Tibial artery (tissue), 4 donors: ENCODE measurements at regions not wholly inside any gene's neighbourhood (a gene's known extent, or its start where the extent isn't known, plus 50 kb on each side); places are given as distances from the start of the nearest gene placed in this dataset.

Experiments used
- DNase-seq, 2 donors: peaks; one replicate each; pipeline ENCODE4 v3.0.0-alpha.2; 2019
- H3K27ac ChIP-seq, 2 donors: fragments of 200-600 bp; sonication (generic) in 1 of 2; 1 replicate in 1 of 2; 2 replicates in 1 of 2; pipeline ENCODE4 v1.5.1; 2018 to 2019; ENCODE audit warnings: mild to moderate bottlenecking in 1 of 2
- H3K27me3 ChIP-seq, 2 donors: fragments of 200-600 bp; sonication (generic) in 1 of 2; one replicate each; pipeline versions ENCODE4 v1.5.1 to v1.6.0; 2016 to 2019
- H3K36me3 ChIP-seq, 3 donors: fragments of 200-600 bp; sonication (generic) in 2 of 3; one replicate each; pipeline ENCODE4 v1.5.1; 2016 to 2019; ENCODE audit warnings: mild to moderate bottlenecking in 2 of 3
- H3K4me1 ChIP-seq, 4 donors: fragments of 200-600 bp; sonication (generic) in 2 of 4; 1 replicate in 3 of 4; 2 replicates in 1 of 4; pipeline ENCODE4 v1.5.1; 2016 to 2019
- H3K4me3 ChIP-seq, 2 donors: fragments of 200-600 bp; sonication (generic) in 1 of 2; 1 replicate in 1 of 2; 2 replicates in 1 of 2; pipeline ENCODE4 v1.5.1; 2018 to 2019; ENCODE audit warnings: mild to moderate bottlenecking in 2 of 2
- H3K9me3 ChIP-seq, 3 donors: fragments of 200-600 bp; sonication (generic) in 1 of 3; one replicate each; pipeline ENCODE4 v1.5.1; 2016 to 2019
- intact Hi-C: fragments of 100-400 bp; cut with DNase I; formaldehyde crosslinking; loops from one replicate; pipeline ENCODE4 v1.15.0; 2023; ENCODE audit warnings: low total_unique reads
- TF ChIP-seq, protein P1 (sequence below), 2 experiments: fragments of 200-600 bp in 1 of 2; fragments of 450-650 bp in 1 of 2; IDR thresholded peaks; one replicate each; pipeline ENCODE4 v1.5.1; 2017 to 2019; ENCODE audit warnings: antibody characterized with exemption in 2 of 2, mild to moderate bottlenecking in 1 of 2, moderate library complexity in 1 of 2

DNA sequence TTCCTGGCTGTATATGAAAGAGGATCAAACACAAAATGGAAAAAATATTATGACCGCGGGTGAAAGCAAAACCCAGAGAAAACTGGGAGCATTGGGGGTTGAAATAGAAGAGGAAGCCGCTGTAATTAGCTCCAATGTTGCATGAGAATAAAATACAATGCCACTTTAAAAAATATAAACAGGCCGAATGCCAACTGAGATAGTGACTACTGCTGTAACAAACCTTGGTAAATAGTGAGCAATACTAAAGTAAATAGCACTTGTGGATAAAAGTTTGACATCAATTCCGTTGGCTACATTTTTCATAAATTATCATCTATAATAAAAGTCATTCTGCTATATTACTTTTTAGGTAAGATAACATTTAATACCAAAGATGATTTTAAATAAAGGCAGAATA lies 395.8 kb upstream of the MIR17HG start:
- TF ChIP-seq, protein P1, sequence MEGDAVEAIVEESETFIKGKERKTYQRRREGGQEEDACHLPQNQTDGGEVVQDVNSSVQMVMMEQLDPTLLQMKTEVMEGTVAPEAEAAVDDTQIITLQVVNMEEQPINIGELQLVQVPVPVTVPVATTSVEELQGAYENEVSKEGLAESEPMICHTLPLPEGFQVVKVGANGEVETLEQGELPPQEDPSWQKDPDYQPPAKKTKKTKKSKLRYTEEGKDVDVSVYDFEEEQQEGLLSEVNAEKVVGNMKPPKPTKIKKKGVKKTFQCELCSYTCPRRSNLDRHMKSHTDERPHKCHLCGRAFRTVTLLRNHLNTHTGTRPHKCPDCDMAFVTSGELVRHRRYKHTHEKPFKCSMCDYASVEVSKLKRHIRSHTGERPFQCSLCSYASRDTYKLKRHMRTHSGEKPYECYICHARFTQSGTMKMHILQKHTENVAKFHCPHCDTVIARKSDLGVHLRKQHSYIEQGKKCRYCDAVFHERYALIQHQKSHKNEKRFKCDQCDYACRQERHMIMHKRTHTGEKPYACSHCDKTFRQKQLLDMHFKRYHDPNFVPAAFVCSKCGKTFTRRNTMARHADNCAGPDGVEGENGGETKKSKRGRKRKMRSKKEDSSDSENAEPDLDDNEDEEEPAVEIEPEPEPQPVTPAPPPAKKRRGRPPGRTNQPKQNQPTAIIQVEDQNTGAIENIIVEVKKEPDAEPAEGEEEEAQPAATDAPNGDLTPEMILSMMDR (IDR thresholded peaks at IDR 0.05) = no peak
- H3K4me3 ChIP-seq = no peak overlapping the region
- H3K4me1 ChIP-seq = no peaks in the 10 kb centered on the region
- DNase-seq = no peak
- intact Hi-C loops = no loop called here
- no peaks in the 10 kb centered on the region for H3K27me3 ChIP-seq
- H3K36me3 ChIP-seq = no peaks in the 10 kb centered on the region
- no peak overlapping the region for H3K27ac ChIP-seq
- peaks cover 0 to 11% (median 4%) of the 10 kb centered on the region in 3 donors for H3K9me3 ChIP-seq

DNA sequence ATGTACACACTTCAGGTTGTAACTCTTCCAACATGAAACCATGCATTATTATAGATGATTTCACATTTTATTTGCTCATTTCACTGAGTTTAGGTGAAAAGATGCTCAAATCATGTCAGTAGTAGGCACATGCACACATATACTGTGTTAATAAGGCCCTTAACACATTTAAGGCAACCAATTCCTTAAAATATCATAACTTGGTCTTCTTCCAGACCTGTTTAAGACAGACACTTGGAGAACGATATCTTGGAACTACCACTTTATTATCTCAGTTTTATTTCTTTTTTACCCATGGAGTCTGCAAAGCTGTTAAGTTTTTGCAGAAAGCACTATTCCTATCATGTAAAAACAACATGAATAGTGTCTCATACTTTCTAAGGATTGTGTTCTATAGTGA lies 395.2 kb upstream of the MIR17HG start:
- intact Hi-C loops = no loop called here
- no peaks in the 10 kb centered on the region for H3K4me1 ChIP-seq
- H3K27ac ChIP-seq = no peak overlapping the region
- no peaks in the 10 kb centered on the region for H3K36me3 ChIP-seq
- no peak for DNase-seq
- peaks cover 0 to 11% (median 4%) of the 10 kb centered on the region in 3 donors for H3K9me3 ChIP-seq
- TF ChIP-seq, protein P1 (IDR thresholded peaks at IDR 0.05) = no peak
- no peak overlapping the region for H3K4me3 ChIP-seq
- no peaks in the 10 kb centered on the region for H3K27me3 ChIP-seq

DNA sequence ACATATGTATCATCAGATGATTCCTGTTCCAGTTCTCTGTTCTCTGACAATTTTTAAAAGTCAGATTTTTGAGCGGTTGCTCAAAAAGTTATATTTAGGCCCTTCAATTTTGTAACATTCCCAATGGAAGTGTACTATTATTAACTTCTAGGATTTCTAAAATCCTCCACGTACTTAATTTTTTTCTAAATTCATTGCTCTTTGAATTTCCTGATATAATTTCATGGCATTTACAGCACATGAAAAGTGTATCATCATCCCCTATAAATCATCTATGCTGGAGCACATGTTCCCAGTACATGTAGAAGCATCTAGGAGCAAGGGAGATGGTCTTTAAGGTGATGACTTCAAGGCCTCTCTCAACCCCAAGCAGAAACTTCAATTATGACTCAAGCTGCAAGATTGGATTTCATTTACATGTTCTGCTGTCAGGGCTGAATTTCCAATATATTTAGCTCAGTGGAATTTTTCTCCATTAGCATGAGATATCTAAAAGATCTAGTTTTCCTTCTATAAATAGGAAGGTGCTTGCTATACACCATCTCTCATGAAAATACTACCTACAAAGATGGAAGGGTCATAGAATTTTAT lies 392.8 kb upstream of the MIR17HG start:
- TF ChIP-seq, protein P1 (IDR thresholded peaks at IDR 0.05) = no peak
- Histone ChIP-seq H3K4me1 (no peaks in the 10 kb centered on the region), H3K36me3 (no peaks in the 10 kb centered on the region), H3K4me3 (no peak overlapping the region), H3K27me3 (no peaks in the 10 kb centered on the region), H3K9me3 (no peaks in the 10 kb centered on the region), H3K27ac (no peak overlapping the region)
- intact Hi-C loops = no loop called here
- no peak for DNase-seq

DNA sequence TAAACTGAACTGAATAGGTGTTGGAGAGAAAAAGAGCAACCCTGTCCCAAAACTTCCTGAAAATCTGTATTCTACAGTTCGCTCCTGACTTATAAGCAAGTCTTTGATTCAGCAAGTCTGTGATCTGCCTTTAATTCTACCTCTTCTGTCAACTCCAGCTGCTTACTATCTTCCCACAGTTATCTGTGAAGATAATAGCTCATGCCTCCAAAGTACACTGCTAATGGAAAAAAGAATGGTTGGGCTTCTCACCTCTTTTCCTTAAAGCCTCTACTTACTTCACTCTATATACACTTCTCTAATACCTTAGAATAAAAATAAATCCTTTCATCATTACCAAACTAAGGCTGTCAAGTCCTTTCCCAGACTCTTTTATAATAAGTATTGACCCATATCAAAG lies 391.5 kb upstream of the MIR17HG start:
- TF ChIP-seq, protein P1 (IDR thresholded peaks at IDR 0.05) = no peak
- no peak for DNase-seq
- H3K27ac ChIP-seq = no peak overlapping the region
- no peaks in the 10 kb centered on the region for H3K27me3 ChIP-seq
- H3K4me3 ChIP-seq = no peak overlapping the region
- H3K4me1 ChIP-seq = no peaks in the 10 kb centered on the region
- no peaks in the 10 kb centered on the region for H3K36me3 ChIP-seq
- no peaks in the 10 kb centered on the region for H3K9me3 ChIP-seq
- intact Hi-C loops = no loop called here

DNA sequence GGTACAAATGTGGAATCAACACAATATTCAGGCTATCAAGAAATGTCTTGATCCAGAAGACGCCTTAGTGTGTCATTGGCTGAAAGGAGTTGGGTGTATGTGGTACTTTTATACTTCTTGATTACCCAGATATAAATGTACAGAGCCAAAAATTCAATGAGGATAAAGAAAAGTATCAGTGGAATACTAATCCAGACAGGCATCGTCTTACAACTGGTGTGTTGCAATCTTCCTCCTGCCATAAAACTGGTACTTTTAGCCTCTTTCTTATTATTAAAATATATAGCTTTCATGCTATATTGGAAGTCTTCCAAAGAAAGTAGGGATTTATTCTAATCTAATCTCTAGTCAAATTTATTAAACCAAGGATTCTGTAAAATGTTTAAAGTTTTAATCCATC lies 388.6 kb upstream of the MIR17HG start:
- H3K4me3 ChIP-seq = no peak overlapping the region
- no peaks in the 10 kb centered on the region for H3K36me3 ChIP-seq
- H3K27me3 ChIP-seq = no peaks in the 10 kb centered on the region
- no peaks in the 10 kb centered on the region for H3K9me3 ChIP-seq
- H3K27ac ChIP-seq = no peak overlapping the region
- intact Hi-C loops = no loop called here
- TF ChIP-seq, protein P1 (IDR thresholded peaks at IDR 0.05) = no peak
- DNase-seq = no peak
- H3K4me1 ChIP-seq = no peaks in the 10 kb centered on the region
